Chondrocyte (in vitro differentiated cells): ENCODE measurements at regions not wholly inside any gene's neighbourhood (a gene's known extent, or its start where the extent isn't known, plus 50 kb on each side); places are given as distances from the start of the nearest gene placed in this dataset.

Experiments
- DNase-seq: peaks from one replicate; pipeline ENCODE4 v3.0.0; 2021; ENCODE audit warnings: mixed read lengths, low spot score
- H3K27ac Mint-ChIP-seq: one replicate; pipeline ENCODE4 v1.8.0; 2021; ENCODE audit warnings: mild to moderate bottlenecking, moderate library complexity, mixed read lengths; ENCODE audit not compliant: unreplicated experiment
- H3K27me3 Mint-ChIP-seq: 2 replicates; pipeline ENCODE4 v1.8.0; 2021; ENCODE audit warnings: low read depth, mixed read lengths
- H3K36me3 Mint-ChIP-seq: 2 replicates; pipeline ENCODE4 v1.8.0; 2021; ENCODE audit warnings: low read depth, mixed read lengths
- H3K4me1 Mint-ChIP-seq: 2 replicates; pipeline ENCODE4 v1.8.0; 2021; ENCODE audit warnings: low read depth, mild to moderate bottlenecking, mixed read lengths
- H3K4me3 Mint-ChIP-seq: one replicate; pipeline ENCODE4 v1.8.0; 2021; ENCODE audit warnings: mild to moderate bottlenecking, moderate library complexity, mixed read lengths; ENCODE audit not compliant: unreplicated experiment
- H3K9me3 Mint-ChIP-seq: 2 replicates; pipeline ENCODE4 v1.8.0; 2021; ENCODE audit warnings: low read depth, mixed read lengths
- CTCF ChIP-seq: fragments of 200-600 bp; sonication (generic); IDR thresholded peaks from 2 replicates; pipeline ENCODE4 v1.5.0; 2021; ENCODE audit warnings: antibody characterized with exemption, mild to moderate bottlenecking, moderate library complexity

GRCh38 chr1:4060850-4061249 is 160.8 kb upstream of the C1orf174 start:
- no peaks in the 10 kb centered on the region for H3K4me1 Mint-ChIP-seq

GRCh38 chr1:4061521-4062031 is 161.5 kb upstream of the C1orf174 start:
- TF ChIP-seq CTCF, result no peak
- Mint-ChIP-seq H3K36me3 (no peaks in the 10 kb centered on the region), H3K27ac (no peak overlapping the region), H3K9me3 (no peaks in the 10 kb centered on the region), H3K4me3 (no peak overlapping the region), H3K4me1 (no peaks in the 10 kb centered on the region), H3K27me3 (no peaks in the 10 kb centered on the region)
- no peak for DNase-seq

More at GRCh38 chr1:4060850-4061249, 160.8 kb upstream of the C1orf174 start:
- DNase-seq, result no peak
- no peaks in the 10 kb centered on the region for H3K27me3 Mint-ChIP-seq
- no peak for TF ChIP-seq CTCF
- H3K36me3 Mint-ChIP-seq, result no peaks in the 10 kb centered on the region
- H3K9me3 Mint-ChIP-seq, result no peaks in the 10 kb centered on the region
- H3K4me3 Mint-ChIP-seq, result no peak overlapping the region
- H3K27ac Mint-ChIP-seq, result no peak overlapping the region

GRCh38 chr1:4062041-4062440 is 162.0 kb upstream of the C1orf174 start:
- no peak overlapping the region for H3K27ac Mint-ChIP-seq
- H3K4me1 Mint-ChIP-seq, result no peaks in the 10 kb centered on the region
- H3K9me3 Mint-ChIP-seq, result no peaks in the 10 kb centered on the region
- no peaks in the 10 kb centered on the region for H3K27me3 Mint-ChIP-seq
- H3K4me3 Mint-ChIP-seq, result no peak overlapping the region
- no peaks in the 10 kb centered on the region for H3K36me3 Mint-ChIP-seq
- no peak for DNase-seq
- TF ChIP-seq CTCF, result no peak

GRCh38 chr1:4062560-4062959 is 162.5 kb upstream of the C1orf174 start:
- no peak for DNase-seq
- Mint-ChIP-seq H3K4me3 (no peak overlapping the region), H3K36me3 (no peaks in the 10 kb centered on the region), H3K9me3 (no peaks in the 10 kb centered on the region), H3K27ac (no peak overlapping the region), H3K4me1 (no peaks in the 10 kb centered on the region), H3K27me3 (no peaks in the 10 kb centered on the region)
- TF ChIP-seq CTCF, result no peak

- H3K27me3 Mint-ChIP-seq, result no peaks in the 10 kb centered on the region
- no peak overlapping the region for H3K4me3 Mint-ChIP-seq
- H3K36me3 Mint-ChIP-seq, result no peaks in the 10 kb centered on the region
- H3K27ac Mint-ChIP-seq, result no peak overlapping the region
- no peak for DNase-seq
- H3K9me3 Mint-ChIP-seq, result no peaks in the 10 kb centered on the region
- H3K4me1 Mint-ChIP-seq, result no peaks in the 10 kb centered on the region
- TF ChIP-seq CTCF, result no peak
Observed at GRCh38 chr1:4062992-4063391, 162.9 kb upstream of the C1orf174 start.
